Activated T-helper 1 cell treated with anti-CD3 and anti-CD28 coated beads, Interleukin-2, amount 50 U/mL, for 16 hours (primary cell): ENCODE measurements at regions not wholly inside any gene's neighbourhood (a gene's known extent, or its start where the extent isn't known, plus 50 kb on each side); places are given as distances from the start of the nearest gene placed in this dataset.
"Not testable (repeated sequence)": the region's sequence is repeated elsewhere in the genome, so short reads cannot be mapped to it uniquely, and the experiment has no call there.

Source experiments
- DNase-seq, 2 donors: peaks; one replicate each; pipeline ENCODE4 v3.0.0-alpha.2; 2020; ENCODE audit warnings: low read depth in 1 of 2, low spot score in 1 of 2

GRCh38 chr22:22193923-22194322 is 50.7 kb upstream of the VPREB1 start:
- DNase-seq: no peak

DNA sequence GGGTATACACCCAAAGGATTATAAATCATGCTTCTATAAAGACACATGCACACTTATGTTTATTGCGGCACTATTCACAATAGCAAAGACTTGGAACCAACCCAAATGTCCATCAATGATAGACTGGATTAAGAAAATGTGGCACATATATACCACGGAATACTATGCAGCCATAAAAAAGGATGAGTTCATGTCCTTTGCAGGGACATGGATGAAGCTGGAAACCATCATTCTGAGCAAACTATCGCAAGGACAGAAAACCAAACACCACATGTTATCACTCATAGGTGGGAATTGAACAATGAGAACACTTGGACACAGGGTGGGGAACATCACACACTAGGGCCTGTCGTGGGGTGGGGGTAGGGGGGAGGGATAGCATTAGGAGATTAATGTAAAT is 51.1 kb upstream of the VPREB1 start:
- DNase-seq: not testable (repeated sequence)

DNA sequence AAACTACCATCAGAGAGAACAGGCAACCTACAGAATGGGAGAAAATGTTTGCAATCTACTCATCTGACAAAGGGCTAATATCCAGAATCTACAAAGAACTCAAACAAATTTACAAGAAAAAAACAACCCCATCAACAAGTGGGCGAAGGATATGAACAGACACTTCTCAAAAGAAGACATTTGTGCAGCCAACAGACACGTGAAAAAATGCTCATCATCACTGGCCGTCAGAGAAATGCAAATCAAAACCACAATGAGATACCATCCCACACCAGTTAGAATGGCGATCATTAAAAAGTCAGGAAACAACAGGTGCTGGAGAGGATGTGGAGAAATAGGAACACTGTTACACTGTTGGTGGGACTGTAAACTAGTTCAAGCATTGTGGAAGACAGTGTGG is 51.6 kb upstream of the VPREB1 start:
- not testable (repeated sequence) for DNase-seq

GRCh38 chr22:22189796-22190195 is 54.8 kb upstream of the VPREB1 start:
- not testable (repeated sequence) for DNase-seq

- not testable (repeated sequence) for DNase-seq
These were observed 56.7 kb upstream of the VPREB1 start for GRCh38 chr22:22187863-22188262.

GRCh38 chr22:22187299-22187698 is 57.3 kb upstream of the VPREB1 start:
- DNase-seq: no peak

GRCh38 chr22:22185844-22186499 is 58.6 kb upstream of the VPREB1 start:
- DNase-seq: no peak

GRCh38 chr22:22185217-22185616 is 59.4 kb upstream of the VPREB1 start:
- no peak for DNase-seq

- DNase-seq: no peak
These were observed 60.2 kb upstream of the VPREB1 start for GRCh38 chr22:22184277-22184807.

DNA sequence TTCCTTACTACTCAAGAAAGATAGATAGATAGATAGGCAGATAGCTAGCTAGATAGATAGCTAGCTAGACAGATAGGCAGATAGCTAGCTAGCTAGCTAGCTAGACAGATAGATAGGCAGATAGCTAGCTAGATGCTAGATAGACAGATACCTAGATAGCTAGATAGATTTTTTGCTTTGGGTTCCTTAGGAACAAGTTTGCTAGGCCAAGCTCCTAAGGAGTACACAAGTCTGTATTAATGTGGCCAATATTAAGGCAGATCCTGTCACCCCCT is 61.7 kb upstream of the VPREB1 start:
- DNase-seq: no peak

DNA sequence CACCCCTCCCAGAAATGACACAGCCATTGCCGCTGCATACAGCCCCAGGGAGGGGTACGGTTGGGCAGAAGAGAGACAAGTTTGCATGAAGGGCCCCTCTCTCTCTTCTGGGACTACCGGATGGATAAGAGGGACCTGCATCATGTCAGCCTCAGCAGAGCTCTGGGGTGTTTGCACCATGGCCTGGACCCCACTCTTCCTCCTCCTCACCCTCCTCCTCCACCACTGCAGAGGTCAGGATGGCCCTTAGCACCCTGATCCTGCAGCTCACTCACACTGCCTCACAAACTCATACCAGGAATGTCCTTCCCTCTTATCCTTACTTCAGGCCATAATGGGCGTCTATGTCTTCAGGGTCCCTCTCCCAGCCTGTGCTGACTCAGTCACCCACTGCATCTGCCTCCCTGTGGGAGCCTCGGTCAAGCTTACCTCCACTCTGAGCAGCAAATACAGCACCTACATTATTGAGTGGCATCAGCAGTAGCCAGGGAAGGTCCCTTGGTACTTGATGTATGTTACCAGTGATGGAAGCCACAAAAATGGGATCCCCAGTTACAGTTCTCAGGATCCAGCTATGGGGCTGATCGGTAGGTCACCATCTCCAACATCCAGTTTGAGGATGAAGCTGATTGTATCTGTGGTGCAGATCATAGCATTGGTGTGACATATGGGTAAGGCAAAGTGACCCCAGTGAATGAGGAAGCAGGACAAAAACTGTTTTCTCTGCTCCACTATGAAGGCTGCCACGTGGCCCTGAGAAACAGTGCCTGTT is 62.2 kb upstream of the VPREB1 start:
- no peak for DNase-seq

DNA sequence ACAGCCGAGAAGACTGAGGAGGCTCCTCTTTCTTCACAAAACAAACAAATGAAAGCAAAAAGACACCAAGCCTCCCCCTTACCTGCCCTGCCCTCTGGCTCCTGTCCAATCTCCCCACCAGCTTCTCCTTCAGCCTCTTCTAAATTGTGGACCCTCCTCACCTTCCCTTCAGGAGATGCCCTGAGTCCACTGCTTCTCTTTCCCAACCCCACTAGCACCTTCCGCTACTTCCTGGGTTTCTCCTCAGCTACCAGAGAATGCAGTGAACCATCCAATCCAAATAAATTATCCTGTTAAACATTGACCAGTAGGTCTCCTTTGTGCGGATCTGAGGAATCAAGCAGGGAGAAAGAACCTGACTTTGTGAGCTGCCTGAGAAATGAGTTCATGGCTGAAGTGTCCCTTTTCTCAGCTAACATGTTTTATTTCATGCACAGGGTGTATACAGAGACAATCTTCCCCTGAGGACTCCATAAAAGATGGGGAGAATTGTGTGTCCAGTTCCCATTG is 63.2 kb upstream of the VPREB1 start:
- DNase-seq: no peak

DNA sequence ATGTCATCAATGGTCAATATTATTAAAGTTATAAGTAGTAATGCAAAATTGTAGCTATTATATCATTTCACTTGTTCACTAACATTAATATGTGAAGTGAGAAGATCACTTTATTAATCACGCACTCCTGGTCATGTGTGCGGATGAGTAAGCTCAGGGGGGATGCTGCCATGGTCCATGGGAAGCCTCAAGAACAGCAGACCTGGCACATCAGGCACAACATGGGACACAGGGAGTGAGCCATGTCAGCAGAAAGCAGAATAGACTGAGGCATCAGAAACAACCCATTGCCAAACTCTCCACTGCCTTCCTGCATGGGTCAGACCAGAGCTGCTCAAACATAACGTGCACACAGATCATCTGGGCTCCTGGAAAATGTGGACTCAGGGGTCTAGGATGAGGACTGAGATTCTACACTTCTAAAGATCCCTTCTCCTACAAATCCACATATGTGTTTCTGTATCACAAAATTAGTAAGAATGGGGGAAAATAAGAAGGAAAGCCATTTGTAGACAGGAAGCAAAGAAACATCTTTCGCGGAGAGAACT is 63.8 kb upstream of the VPREB1 start:
- no peak for DNase-seq

GRCh38 chr22:22179858-22180257 is 64.7 kb upstream of the VPREB1 start:
- no peak for DNase-seq

DNA sequence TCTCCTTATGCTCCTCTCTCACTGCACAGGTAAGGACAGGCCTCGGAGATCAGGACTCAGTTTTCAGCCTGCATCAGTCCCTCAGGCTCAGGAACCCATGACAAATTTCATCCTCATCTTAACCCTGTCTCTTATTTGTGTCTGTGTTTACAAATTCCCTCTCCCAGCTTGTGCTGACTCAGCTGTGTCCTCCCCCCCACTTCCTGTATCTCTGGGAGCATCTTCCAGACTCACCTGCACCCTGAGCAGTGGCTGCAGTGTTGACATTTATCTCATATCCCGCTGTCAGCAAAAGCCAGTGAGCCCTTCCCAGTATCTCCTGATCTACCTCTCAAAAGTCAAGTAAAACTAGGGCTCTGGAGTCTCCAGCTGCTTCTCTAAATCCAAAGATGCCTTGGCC is 65.6 kb upstream of the VPREB1 start:
- no peak for DNase-seq

DNA sequence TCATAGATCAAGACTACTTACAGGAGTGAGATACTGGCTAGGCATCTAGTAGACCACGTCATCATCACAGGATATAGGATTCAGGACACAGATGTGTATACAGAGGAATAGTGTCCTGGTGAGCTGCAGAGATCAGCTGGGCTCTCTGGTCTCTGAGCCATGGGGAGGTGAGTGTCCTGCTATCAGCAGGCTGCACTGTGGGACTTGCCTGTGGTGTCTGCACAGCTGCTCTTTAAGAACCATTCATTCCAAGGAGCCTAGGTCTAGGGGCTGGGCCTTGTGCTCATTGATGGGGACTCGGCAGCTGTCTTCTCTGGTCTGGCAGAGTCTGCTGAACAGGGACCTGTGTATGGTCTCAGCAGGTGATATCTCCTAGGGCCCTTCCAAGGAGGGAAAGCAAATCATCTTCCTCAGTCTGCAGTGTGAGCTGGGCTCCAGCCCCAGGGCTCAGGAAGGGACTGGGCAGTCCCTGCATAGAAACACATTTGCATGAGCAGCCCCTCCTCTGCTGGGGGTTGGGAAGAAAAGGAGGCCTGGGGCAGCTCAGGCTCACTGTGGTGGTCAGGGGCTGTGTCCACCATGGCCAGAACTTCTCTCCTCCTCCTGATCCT is 66.1 kb upstream of the VPREB1 start:
- DNase-seq: no peak

GRCh38 chr22:22176929-22177616 is 67.5 kb upstream of the VPREB1 start:
- no peak for DNase-seq

GRCh38 chr22:22172896-22173628 is 71.5 kb upstream of the VPREB1 start:
- DNase-seq: not testable (repeated sequence)

DNA sequence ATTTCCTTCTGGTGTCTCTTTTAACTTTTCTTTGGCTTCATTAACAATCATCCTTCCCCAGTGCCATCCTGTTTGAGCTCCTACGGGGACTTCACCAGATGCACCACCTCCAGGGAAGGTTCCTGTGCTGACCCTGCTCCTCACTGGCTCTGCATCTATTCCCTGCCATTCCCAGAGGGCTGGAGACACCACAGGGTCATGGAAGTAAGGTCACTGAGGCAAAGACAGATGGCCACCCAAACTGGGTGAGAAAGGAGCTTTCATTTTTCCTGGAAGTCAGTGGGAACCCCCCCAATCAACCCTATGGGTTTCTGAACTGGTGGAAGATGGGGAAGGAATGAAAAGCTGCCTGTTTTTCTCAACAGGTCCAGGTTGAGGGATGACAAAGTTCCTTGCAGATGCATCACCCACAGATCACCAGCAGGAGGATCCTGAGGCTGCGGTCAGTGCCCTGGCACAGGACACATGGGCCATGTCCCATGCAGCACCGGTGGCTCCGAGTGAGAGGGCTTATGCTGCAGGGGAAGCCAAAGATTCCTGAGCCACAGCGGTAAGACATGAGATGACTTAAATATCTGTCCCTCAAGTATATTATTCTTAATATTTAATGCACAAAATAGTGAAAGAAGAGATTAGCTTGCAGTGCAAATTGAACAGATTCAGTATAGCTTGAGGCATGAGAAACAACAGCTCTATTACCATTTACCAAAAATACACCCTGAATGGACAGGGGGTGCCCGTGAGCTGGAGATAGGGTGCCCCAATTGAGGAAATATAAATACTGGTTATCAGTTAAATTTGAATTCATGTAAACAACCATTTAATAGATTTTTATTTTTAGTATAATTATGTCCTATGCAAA is 73.0 kb upstream of the VPREB1 start:
- DNase-seq: no peak

- DNase-seq: no peak
These were observed 74.7 kb upstream of the VPREB1 start for GRCh38 chr22:22169923-22170322.
